ENCODE measurements at regions not wholly inside any gene's neighbourhood (a gene's known extent, or its start where the extent isn't known, plus 50 kb on each side); places are given as distances from the start of the nearest gene placed in this dataset.

GRCh38 chr14:89652352-89652751 lies 235.3 kb upstream of the FOXN3 start:
- DNase-seq = no peak
- POLR2A ChIA-PET = no interaction called here
- Mint-ChIP-seq H3K4me1 (ENCODE audit: low read depth) (peaks cover 7% of the 10 kb centered on the region), H3K27me3 (no peaks in the 10 kb centered on the region), H3K27ac (no peak overlapping the region), H3K36me3 (no peaks in the 10 kb centered on the region), H3K4me3 (no peak overlapping the region), H3K9me3 (peaks cover 6% of the 10 kb centered on the region)
- intact Hi-C loops (cut with micrococcal nuclease) = no loop called here
- CTCF ChIA-PET = no interaction called here

DNA sequence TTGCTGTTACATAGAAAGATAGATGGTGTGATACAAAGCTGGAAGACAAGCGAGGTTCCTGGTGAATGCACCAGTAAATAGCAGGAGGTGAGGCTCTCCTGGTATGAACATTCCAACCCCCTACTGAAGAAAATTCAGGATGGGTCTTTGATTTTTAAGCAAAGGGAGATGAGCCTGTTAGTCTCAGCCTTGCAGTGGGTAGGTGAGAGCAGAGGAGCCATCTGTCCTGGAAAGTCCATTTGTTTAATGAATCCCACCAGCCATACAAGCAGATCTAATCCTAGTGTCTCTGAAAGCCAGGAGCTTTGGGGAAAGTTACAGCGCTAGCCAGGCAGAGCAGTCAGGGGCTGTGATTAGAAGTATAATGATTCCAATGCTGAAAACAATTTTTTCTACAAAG lies 234.8 kb upstream of the FOXN3 start:
- Mint-ChIP-seq H3K27me3 (no peaks in the 10 kb centered on the region), H3K27ac (no peak overlapping the region), H3K4me3 (no peak overlapping the region), H3K9me3 (peaks cover 2% of the 10 kb centered on the region), H3K36me3 (no peaks in the 10 kb centered on the region), H3K4me1 (ENCODE audit: low read depth) (peaks cover 7% of the 10 kb centered on the region)
- no peak for DNase-seq
- intact Hi-C loops (cut with micrococcal nuclease) = no loop called here
- POLR2A ChIA-PET = interaction anchor here (0.7 to 1.3 kb wide), 2 partner anchors 10 to 45 kb away, joined by 3 read pairs; no protein-coding TSS in a partner anchor
- CTCF ChIA-PET = no interaction called here

DNA sequence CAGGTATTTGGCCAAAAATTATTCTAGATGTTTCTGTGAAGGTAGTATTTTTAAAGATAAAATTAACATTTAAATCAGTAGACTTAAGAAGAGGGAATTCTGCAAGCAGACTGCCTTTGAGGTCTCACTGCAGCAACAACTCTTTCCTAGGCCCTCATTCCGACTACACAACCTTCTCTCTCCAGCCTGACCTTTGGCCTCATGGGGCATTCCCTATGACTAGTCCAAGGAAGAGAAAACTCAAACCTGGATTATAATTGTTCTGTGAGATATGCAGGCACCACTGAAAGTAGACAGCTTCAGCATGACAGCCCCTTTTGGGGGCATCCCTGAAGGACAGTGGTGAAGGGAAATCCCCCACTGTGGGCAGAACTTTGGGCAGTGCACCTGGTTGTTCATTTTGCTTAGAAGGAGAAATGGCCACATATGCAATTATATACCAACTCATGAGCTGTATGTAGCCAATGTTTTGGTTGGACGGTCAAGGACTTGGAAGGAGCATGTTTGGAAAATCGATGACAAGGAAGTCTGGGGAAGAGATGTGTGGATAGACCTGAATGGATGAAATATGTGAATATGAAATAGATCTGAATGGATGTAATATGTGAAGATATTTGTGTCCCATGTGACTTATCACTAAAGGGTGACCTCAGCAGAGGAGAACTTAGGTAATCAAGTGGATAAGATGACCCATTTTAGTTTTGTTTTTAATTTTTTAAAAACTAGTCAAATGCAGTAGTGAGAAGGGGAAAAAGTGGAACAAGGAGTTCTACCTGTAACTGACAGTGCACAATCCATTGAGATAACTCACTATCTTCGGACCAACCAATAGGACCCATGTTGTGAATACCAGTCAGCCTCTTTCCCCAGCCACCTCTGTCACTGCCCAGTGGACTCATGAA lies 233.3 kb upstream of the FOXN3 start:
- Mint-ChIP-seq H3K27me3 (no peaks in the 10 kb centered on the region), H3K4me3 (no peak overlapping the region), H3K9me3 (no peaks in the 10 kb centered on the region), H3K36me3 (no peaks in the 10 kb centered on the region), H3K4me1 (ENCODE audit: low read depth) (peaks cover 5% of the 10 kb centered on the region), H3K27ac (no peak overlapping the region)
- ChIA-PET CTCF (no interaction called here), POLR2A (interaction anchor here (1.3 kb wide), 1 partner anchor 9 kb away, joined by 3 read pairs; no protein-coding TSS in a partner anchor)
- intact Hi-C loops (cut with micrococcal nuclease) = no loop called here
- no peak for DNase-seq

GRCh38 chr14:89649451-89650075 lies 232.5 kb upstream of the FOXN3 start:
- Mint-ChIP-seq H3K36me3 (no peaks in the 10 kb centered on the region), H3K9me3 (no peaks in the 10 kb centered on the region), H3K27ac (no peak overlapping the region), H3K4me1 (ENCODE audit: low read depth) (peaks cover 5% of the 10 kb centered on the region), H3K27me3 (no peaks in the 10 kb centered on the region), H3K4me3 (no peak overlapping the region)
- POLR2A ChIA-PET = no interaction called here
- CTCF ChIA-PET = no interaction called here
- intact Hi-C loops (cut with micrococcal nuclease) = no loop called here
- DNase-seq = no peak

DNA sequence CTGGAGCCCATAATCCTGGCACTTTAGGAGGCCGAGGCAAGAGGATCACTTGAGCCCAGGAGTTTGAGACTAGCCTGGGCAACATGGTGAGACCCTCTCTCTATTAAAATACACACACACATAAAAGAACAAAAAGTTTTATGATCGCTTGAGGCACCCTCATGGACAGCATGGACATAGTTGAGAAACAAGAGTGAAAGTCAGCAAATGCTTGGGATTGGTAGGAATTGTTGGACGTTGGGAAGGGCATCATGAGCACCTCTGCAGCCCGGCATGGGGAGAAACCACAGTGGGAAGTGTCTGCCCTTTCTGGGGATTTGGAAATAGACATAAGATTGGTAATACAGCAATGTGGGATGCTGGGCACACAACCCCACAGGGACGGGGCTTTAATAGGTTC lies 231.9 kb upstream of the FOXN3 start:
- Mint-ChIP-seq H3K4me3 (no peak overlapping the region), H3K4me1 (ENCODE audit: low read depth) (peaks cover 5% of the 10 kb centered on the region), H3K27ac (no peak overlapping the region), H3K36me3 (no peaks in the 10 kb centered on the region), H3K27me3 (no peaks in the 10 kb centered on the region), H3K9me3 (no peaks in the 10 kb centered on the region)
- POLR2A ChIA-PET = no interaction called here
- CTCF ChIA-PET = no interaction called here
- no peak for DNase-seq
- intact Hi-C loops (cut with micrococcal nuclease) = no loop called here

- no peaks in the 10 kb centered on the region for H3K9me3 Mint-ChIP-seq
- peaks cover 6% of the 10 kb centered on the region for H3K4me1 Mint-ChIP-seq (ENCODE audit: low read depth)
- intact Hi-C loops (cut with micrococcal nuclease) = no loop called here
- H3K27ac Mint-ChIP-seq = no peak overlapping the region
- H3K36me3 Mint-ChIP-seq = no peaks in the 10 kb centered on the region
- no peak overlapping the region for H3K4me3 Mint-ChIP-seq
- ChIA-PET CTCF (no interaction called here), POLR2A (no interaction called here)
- DNase-seq = no peak
- no peaks in the 10 kb centered on the region for H3K27me3 Mint-ChIP-seq
Observed at GRCh38 chr14:89648510-89648909, 231.5 kb upstream of the FOXN3 start.

GRCh38 chr14:89646971-89647370 lies 229.9 kb upstream of the FOXN3 start:
- Mint-ChIP-seq H3K27me3 (no peaks in the 10 kb centered on the region), H3K4me3 (no peak overlapping the region), H3K27ac (no peak overlapping the region), H3K9me3 (no peaks in the 10 kb centered on the region), H3K36me3 (no peaks in the 10 kb centered on the region), H3K4me1 (ENCODE audit: low read depth) (peaks cover 15% of the 10 kb centered on the region)
- ChIA-PET POLR2A (no interaction called here), CTCF (no interaction called here)
- DNase-seq = no peak
- intact Hi-C loops (cut with micrococcal nuclease) = no loop called here

- ChIA-PET POLR2A (no interaction called here), CTCF (interaction anchor here (1.0 kb wide), 2 partner anchors 100 to 270 kb away, joined by 3 read pairs; no protein-coding TSS in a partner anchor)
- H3K4me3 Mint-ChIP-seq = no peak overlapping the region
- no peak overlapping the region for H3K27ac Mint-ChIP-seq
- no peaks in the 10 kb centered on the region for H3K27me3 Mint-ChIP-seq
- DNase-seq = no peak
- H3K4me1 Mint-ChIP-seq (ENCODE audit: low read depth) = peaks cover 32% of the 10 kb centered on the region
- no peaks in the 10 kb centered on the region for H3K36me3 Mint-ChIP-seq
- intact Hi-C loops (cut with micrococcal nuclease) = no loop called here
- no peaks in the 10 kb centered on the region for H3K9me3 Mint-ChIP-seq
Observed at GRCh38 chr14:89644641-89645040, 227.6 kb upstream of the FOXN3 start.

- H3K4me3 Mint-ChIP-seq = peak overlapping the region; percentile 53
- CTCF ChIA-PET = interaction anchor here (1.0 to 1.9 kb wide), 6 partner anchors 16 to 298 kb away, joined by 3 to 6 read pairs (median 4); no protein-coding TSS in a partner anchor
- peak; percentile 35 for DNase-seq
- H3K27ac Mint-ChIP-seq = peak overlapping the region; percentile 83
- no peaks in the 10 kb centered on the region for H3K27me3 Mint-ChIP-seq
- H3K9me3 Mint-ChIP-seq = no peaks in the 10 kb centered on the region
- POLR2A ChIA-PET = interaction anchor here (0.6 to 2.2 kb wide), 17 partner anchors 10 to 314 kb away, joined by 3 to 24 read pairs (median 5); partner anchors contain the start of gene TDP1
- H3K36me3 Mint-ChIP-seq = no peaks in the 10 kb centered on the region
- intact Hi-C loops (cut with micrococcal nuclease) = loop anchor here (1.0 kb wide), 5 partner anchors 15 to 110 kb away; no protein-coding TSS in a partner anchor
- H3K4me1 Mint-ChIP-seq (ENCODE audit: low read depth) = peaks cover 54% of the 10 kb centered on the region
Observed at GRCh38 chr14:89641495-89642175, 224.6 kb upstream of the FOXN3 start.

DNA sequence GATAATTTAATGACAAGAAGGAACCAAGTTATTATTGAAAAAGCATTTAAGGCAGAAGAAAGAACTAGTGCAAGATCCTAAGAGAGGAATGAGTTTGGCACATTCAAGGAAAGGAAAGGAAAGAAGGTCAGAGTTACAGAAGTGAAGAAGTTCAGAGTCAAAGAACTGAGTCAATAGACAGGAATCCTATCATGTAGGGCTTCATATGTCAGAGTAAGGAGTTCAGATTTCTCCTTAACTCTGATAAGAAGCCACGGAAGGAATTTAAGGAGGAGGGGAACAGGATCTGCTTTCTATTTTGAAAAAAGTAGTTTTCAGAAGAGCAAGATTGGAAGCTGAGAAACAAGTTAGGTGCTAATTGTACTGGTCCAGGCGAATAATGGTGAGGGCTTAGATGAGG lies 223.1 kb upstream of the FOXN3 start:
- H3K9me3 Mint-ChIP-seq = no peaks in the 10 kb centered on the region
- no peak overlapping the region for H3K4me3 Mint-ChIP-seq
- H3K4me1 Mint-ChIP-seq (ENCODE audit: low read depth) = peaks cover 54% of the 10 kb centered on the region
- peak overlapping the region; percentile 41 for H3K27ac Mint-ChIP-seq
- no peaks in the 10 kb centered on the region for H3K36me3 Mint-ChIP-seq
- no peak for DNase-seq
- ChIA-PET POLR2A (interaction anchor here (2.1 kb wide), 1 partner anchor 111 kb away, joined by 9 read pairs; no protein-coding TSS in a partner anchor), CTCF (no interaction called here)
- intact Hi-C loops (cut with micrococcal nuclease) = no loop called here
- H3K27me3 Mint-ChIP-seq = no peaks in the 10 kb centered on the region

- Mint-ChIP-seq H3K4me1 (ENCODE audit: low read depth) (peaks cover 54% of the 10 kb centered on the region), H3K9me3 (no peaks in the 10 kb centered on the region), H3K27me3 (no peaks in the 10 kb centered on the region), H3K36me3 (no peaks in the 10 kb centered on the region), H3K27ac (peak overlapping the region; percentile 41), H3K4me3 (no peak overlapping the region)
- POLR2A ChIA-PET = interaction anchor here (1.1 to 2.1 kb wide), 2 partner anchors 9 to 111 kb away, joined by 3 to 9 read pairs; no protein-coding TSS in a partner anchor
- CTCF ChIA-PET = no interaction called here
- no peak for DNase-seq
- intact Hi-C loops (cut with micrococcal nuclease) = no loop called here
Observed at GRCh38 chr14:89639687-89640086, 222.7 kb upstream of the FOXN3 start.

DNA sequence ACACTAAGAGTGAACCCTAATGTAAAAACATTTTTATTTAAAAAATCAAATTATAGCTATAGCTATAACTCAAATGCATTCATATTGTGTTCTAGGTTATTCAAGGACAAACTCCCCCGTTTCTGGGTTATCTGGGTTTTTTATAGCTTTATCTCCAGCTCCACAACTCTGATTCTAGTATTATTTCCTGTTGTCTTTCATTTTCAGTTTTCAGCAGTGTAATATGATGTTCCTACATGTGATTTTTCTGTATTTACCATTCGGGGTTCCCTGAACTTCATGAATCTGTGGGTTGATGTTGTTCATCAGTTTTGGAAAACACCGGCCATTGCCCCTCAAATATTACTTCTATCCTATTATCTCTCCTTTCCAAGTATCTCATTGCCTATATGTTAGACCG lies 221.9 kb upstream of the FOXN3 start:
- DNase-seq = no peak
- H3K4me3 Mint-ChIP-seq = peak overlapping the region; percentile 34
- POLR2A ChIA-PET = interaction anchor here (0.7 to 2.1 kb wide), 4 partner anchors 8 to 210 kb away, joined by 3 to 9 read pairs (median 4); no protein-coding TSS in a partner anchor
- H3K27ac Mint-ChIP-seq = peak overlapping the region; percentile 67
- intact Hi-C loops (cut with micrococcal nuclease) = no loop called here
- H3K9me3 Mint-ChIP-seq = no peaks in the 10 kb centered on the region
- H3K27me3 Mint-ChIP-seq = no peaks in the 10 kb centered on the region
- peaks cover 54% of the 10 kb centered on the region for H3K4me1 Mint-ChIP-seq (ENCODE audit: low read depth)
- CTCF ChIA-PET = interaction anchor here (0.6 kb wide), 1 partner anchor 1019 kb away, joined by 5 read pairs; no protein-coding TSS in a partner anchor
- no peaks in the 10 kb centered on the region for H3K36me3 Mint-ChIP-seq
